ENCODE measurements at regions not wholly inside any gene's neighbourhood (a gene's known extent, or its start where the extent isn't known, plus 50 kb on each side); places are given as distances from the start of the nearest gene placed in this dataset.

DNA sequence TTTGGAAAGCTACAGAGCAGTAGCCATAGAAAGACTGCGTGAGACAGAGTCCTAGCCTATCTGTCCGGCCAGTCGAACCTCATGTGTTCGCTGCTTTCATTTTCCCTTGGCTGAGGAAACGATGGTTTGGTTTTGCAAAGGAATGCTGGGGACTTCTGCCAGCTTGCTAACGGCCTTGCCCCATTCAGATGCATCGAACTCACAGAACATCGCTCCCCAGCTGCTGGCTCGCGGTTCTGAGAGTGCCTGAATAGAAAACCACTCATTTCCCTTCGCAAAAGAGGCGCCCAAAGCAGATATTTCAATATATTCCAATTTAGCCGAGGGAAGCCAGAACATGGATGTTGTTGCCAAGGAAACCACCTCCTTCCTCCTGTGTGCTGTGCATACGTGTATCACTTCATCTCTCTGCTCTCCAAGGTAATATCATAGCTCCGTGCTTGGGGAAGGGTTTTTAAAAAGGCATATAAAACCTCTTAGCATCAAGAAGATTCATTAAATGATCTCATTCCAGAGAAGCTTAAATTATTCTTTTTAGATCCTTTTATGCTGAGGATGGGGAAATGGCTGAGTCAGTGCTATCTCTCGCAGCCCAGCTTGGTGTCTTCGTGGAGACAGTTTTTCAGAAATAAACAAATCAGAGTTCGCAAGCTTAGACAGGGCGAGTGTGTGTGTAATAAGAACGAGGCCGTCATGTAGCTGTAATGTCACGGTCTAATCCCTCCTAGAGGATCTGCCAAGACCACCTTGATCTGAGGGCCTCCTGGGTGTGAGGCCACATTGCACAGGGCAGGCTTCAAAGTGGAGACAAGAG lies 215.2 kb downstream of the RPS24 start:
- H3K4me3 ChIP-seq (ENCODE audit: insufficient read depth, low read depth, low read length), result no peak overlapping the region
- no peak for DNase-seq
- H3K36me3 ChIP-seq (replicated peaks; ENCODE audit: control insufficient read depth, insufficient read depth, low read length), result no peaks in the 10 kb centered on the region
- H3K27me3 ChIP-seq (ENCODE audit: control insufficient read depth, insufficient read depth, low read length), result no peaks in the 10 kb centered on the region

DNA sequence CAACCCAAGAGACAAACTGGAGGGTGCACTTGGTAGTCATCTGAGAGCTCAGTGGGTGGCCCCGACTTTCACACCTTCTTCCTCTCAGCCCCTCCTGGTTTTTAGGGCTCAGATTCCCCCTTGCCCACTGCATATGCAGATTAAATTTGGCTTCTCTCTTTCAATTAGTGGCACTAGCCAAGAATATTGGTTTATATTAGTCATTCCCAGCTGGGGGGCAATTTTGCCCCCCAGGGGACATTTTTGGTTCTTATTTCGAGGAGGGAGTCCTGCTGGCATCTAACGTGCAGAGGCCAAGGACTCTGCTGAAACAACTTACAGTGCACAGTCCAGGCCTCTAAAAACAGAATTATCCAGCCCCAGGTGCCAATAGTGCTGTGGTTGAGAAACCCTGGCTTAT lies 216.0 kb downstream of the RPS24 start:
- no peaks in the 10 kb centered on the region for H3K27me3 ChIP-seq (ENCODE audit: control insufficient read depth, insufficient read depth, low read length)
- no peak for DNase-seq
- no peaks in the 10 kb centered on the region for H3K36me3 ChIP-seq (replicated peaks; ENCODE audit: control insufficient read depth, insufficient read depth, low read length)
- H3K4me3 ChIP-seq (ENCODE audit: insufficient read depth, low read depth, low read length), result no peak overlapping the region

DNA sequence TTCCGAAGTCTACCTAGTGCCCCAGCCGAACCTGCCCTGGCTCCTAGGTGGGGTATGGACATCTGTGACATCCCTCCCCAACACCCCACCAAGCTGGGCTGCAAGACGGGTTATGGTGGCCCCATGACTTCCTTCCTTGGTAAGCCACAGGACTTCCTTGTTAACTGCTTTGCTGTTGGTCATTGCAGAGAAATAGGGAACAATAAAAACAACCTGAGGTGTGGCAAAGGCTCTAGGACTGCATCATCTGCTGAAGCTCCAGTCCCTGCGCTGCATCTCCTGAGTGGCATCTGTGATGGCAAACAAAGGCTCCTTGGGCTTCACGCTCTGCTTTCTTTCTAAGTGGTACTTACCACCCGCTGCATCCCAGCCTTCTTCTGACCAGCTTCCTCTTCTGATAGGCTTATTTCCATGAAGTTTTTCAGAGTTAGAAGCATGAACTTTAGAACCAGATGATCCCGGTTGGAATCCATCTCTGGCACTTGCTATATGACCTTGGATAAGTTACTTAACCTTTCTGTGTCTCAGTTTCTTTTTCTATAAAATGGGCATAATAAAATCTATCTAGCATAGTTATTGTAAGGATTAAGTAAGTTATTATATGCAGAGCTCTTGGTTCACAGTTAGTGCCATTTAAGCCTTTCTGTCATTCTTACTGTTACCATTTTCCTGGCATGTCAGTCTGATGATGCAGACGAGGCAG lies 216.8 kb downstream of the RPS24 start:
- DNase-seq, result no peak
- no peak overlapping the region for H3K4me3 ChIP-seq (ENCODE audit: insufficient read depth, low read depth, low read length)

DNA sequence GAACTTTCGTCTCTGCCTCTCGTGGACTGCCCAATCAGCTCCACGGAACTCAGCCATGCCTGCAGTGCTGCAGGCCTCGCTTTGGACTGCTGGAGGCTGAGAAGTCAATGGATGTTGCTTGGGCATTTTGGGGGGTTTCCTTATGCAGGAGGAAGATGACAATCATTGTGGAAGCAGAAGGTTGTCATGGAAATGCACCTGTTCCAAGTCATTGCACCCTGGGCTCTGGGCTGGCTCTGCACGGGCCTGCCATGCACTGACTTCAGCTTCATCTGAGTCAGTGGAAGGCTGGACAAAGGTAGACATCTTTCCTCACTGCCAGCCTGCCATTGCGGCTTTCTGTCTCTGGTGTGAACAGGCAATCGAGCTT lies 217.3 kb downstream of the RPS24 start:
- no peak for DNase-seq
- Histone ChIP-seq H3K27me3 (ENCODE audit: control insufficient read depth, insufficient read depth, low read length) (no peaks in the 10 kb centered on the region), H3K4me3 (ENCODE audit: insufficient read depth, low read depth, low read length) (no peak overlapping the region), H3K36me3 (replicated peaks; ENCODE audit: control insufficient read depth, insufficient read depth, low read length) (no peaks in the 10 kb centered on the region)

More for the DNA sequence above, 216.8 kb downstream of the RPS24 start:
- Histone ChIP-seq H3K36me3 (replicated peaks; ENCODE audit: control insufficient read depth, insufficient read depth, low read length) (no peaks in the 10 kb centered on the region), H3K27me3 (ENCODE audit: control insufficient read depth, insufficient read depth, low read length) (no peaks in the 10 kb centered on the region)

DNA sequence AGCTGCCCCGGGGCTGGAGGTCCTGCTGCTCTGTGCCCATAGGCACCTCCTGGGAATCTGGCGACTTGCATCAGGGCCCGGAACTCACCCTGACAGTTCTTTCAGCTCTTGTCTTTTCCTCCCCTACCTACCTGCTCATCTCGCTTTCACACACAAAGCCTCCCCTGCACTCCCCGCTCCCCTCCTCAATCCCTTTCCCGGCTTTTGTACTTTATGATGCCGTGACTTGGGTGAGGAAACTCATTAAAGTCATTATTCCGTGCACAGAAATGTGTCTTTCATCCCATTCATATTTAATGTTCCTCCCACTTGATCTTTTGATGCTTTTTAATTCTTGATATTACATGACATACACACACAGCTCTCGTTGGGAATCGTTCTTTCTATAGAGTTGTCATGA lies 218.6 kb downstream of the RPS24 start:
- H3K4me3 ChIP-seq (ENCODE audit: insufficient read depth, low read depth, low read length), result no peak overlapping the region
- DNase-seq, result no peak
- no peaks in the 10 kb centered on the region for H3K27me3 ChIP-seq (ENCODE audit: control insufficient read depth, insufficient read depth, low read length)
- no peaks in the 10 kb centered on the region for H3K36me3 ChIP-seq (replicated peaks; ENCODE audit: control insufficient read depth, insufficient read depth, low read length)

DNA sequence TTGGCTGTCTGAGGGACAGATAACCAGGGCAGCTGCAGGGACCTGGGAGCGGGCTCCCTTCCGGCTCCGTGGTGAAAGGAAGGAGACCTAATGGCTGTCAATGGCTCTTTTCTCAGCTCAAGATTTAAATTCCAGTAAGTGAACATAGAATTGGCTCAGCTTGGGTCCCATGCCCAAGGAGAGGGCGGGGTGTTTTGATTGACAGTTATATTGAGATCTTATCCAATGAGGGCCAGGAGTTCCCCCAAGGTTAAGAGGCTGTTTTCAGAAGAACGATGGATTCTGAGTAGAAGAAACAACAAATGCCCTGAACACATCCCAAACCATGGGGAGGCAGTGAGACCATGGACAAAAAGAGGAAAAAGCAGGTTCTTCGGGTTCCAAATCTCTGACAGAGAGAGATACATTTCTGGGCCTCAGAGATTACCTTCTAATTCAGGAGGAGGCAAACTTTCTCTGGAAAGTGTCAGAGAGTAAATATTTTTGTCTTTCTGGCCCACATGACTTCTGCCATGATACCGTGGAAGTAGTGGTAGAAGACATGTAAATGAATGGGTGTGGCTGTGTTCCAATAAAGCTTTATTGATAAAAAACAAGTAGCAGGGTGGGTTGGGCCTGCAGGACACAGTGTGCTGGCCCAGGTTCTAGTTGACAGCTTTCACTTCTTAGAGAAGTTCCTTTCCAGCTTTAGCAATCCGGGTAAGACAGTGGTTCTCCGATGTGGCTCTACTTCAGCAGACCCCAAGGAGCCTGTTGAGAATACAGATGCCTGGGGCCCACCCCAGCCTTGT lies 219.6 kb downstream of the RPS24 start:
- H3K4me3 ChIP-seq (ENCODE audit: insufficient read depth, low read depth, low read length), result no peak overlapping the region
- H3K36me3 ChIP-seq (replicated peaks; ENCODE audit: control insufficient read depth, insufficient read depth, low read length), result no peaks in the 10 kb centered on the region
- no peaks in the 10 kb centered on the region for H3K27me3 ChIP-seq (ENCODE audit: control insufficient read depth, insufficient read depth, low read length)
- DNase-seq, result no peak

DNA sequence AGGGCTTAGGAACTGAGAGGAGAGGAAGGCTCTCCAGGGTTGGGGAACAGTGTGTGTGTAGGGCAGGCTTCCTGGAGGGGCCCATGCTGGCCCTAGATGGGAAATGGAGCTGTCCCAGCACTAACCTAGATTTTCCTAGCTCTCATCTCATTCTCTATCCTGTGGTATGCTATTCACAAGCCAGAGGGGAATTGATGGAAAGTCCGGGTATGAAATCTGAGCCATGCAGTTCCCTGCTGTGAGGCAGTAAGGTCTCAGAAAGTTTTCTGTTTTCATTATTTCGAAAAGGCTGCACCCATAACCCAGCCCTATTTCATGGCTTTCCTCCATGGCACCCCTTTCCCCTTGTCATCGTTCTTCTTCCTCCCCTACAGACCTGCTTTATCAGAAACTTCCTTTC lies 220.3 kb downstream of the RPS24 start:
- Histone ChIP-seq H3K4me3 (ENCODE audit: insufficient read depth, low read depth, low read length) (no peak overlapping the region), H3K36me3 (replicated peaks; ENCODE audit: control insufficient read depth, insufficient read depth, low read length) (no peaks in the 10 kb centered on the region), H3K27me3 (ENCODE audit: control insufficient read depth, insufficient read depth, low read length) (no peaks in the 10 kb centered on the region)
- DNase-seq, result no peak

DNA sequence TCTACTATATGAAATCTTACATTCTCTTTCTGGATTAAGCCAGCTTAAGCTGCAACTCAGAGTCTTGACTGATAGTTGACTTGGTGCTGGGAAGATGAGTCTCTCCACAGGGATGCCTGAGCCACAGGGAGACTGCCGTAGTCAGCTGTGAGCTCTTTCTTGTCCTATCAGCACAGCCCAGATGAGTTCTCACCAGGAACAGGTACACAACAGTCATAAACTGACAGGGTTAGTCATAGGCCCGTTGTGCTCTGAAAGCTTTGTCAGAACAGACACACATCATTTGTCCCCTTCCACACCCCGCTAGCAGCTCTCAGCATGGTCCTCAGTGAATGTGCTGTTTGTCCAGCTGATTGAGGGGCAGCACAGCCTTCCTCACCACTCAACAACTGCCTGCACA lies 221.6 kb downstream of the RPS24 start:
- DNase-seq, result no peak
- no peaks in the 10 kb centered on the region for H3K36me3 ChIP-seq (replicated peaks; ENCODE audit: control insufficient read depth, insufficient read depth, low read length)
- H3K4me3 ChIP-seq (ENCODE audit: insufficient read depth, low read depth, low read length), result no peak overlapping the region
- H3K27me3 ChIP-seq (ENCODE audit: control insufficient read depth, insufficient read depth, low read length), result no peaks in the 10 kb centered on the region

DNA sequence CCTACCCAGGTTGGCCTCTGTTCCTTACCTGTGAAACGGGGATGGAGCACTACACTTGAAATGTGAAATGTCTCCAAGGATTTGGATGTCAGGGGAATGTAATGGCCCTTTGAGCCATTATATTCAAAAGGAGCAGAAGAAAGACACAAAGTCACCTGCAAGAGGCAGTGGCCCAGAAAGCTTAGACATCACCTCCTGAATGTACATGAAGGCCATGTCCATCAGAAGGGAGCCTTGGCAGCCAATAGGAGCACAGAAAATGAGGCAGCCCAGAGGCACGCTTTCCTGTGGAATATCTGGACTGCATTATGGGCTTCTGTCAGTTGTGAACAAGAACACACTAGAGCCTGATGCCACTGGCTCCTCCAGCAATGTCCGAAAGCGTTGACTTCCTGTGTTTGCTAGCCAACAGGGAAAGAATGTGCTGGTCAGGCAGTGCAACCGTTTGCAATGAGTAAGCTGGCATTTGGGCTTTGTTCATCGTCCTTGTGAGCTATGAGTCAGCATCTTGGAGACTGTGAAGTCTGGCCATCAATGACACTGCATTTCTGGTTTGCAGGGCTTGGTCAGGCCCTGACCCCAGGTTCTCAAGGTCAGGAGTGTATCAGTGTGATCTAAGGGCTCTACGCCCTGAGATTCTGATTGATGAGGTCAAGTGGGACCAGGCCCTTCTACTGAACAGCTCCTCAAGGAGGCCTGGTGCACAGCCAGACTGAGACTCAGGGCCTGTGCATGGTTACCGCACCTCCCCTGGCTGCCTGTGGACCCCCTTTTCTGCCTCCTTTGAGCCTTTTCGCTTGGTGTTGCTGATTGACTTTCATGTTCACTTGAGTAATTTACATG lies 222.4 kb downstream of the RPS24 start:
- Histone ChIP-seq H3K4me3 (ENCODE audit: insufficient read depth, low read depth, low read length) (no peak overlapping the region), H3K36me3 (replicated peaks; ENCODE audit: control insufficient read depth, insufficient read depth, low read length) (no peaks in the 10 kb centered on the region), H3K27me3 (ENCODE audit: control insufficient read depth, insufficient read depth, low read length) (no peaks in the 10 kb centered on the region)
- DNase-seq, result no peak

DNA sequence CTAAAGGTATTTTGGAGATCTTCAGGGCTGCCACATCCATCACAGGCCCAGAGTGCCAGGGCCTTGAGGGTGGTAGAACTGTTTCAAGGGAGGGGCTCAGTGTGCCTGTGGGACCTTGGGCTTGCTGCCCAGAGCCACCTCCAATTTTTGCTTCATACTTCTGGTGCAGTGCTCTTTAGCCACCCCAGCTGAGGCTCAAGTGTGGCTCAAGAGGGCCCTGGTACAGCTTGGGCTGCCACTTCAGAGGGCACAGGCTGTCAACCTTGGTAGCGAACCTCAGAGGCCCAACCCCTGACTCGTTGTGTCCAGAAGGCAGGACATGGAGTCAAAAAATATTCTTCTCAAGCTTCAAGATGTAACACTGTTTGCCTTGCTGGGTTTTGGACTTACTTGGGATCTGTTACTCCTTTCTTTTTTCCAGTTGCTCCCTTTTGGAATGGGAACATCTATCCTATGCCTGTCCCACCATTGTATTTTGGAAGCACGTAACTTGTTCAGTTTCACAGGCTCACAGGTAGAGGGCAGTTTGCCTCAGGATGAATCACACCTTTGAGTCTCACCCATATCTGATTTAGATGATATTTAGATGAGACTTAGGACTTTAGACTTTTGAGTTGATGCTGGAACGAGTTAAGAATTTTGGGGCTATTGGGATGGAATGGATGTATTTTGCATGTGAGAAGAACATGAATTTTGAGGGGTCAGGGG lies 224.8 kb downstream of the RPS24 start:
- no peaks in the 10 kb centered on the region for H3K36me3 ChIP-seq (replicated peaks; ENCODE audit: control insufficient read depth, insufficient read depth, low read length)
- no peak for DNase-seq
- no peaks in the 10 kb centered on the region for H3K27me3 ChIP-seq (ENCODE audit: control insufficient read depth, insufficient read depth, low read length)
- H3K4me3 ChIP-seq (ENCODE audit: insufficient read depth, low read depth, low read length), result no peak overlapping the region

DNA sequence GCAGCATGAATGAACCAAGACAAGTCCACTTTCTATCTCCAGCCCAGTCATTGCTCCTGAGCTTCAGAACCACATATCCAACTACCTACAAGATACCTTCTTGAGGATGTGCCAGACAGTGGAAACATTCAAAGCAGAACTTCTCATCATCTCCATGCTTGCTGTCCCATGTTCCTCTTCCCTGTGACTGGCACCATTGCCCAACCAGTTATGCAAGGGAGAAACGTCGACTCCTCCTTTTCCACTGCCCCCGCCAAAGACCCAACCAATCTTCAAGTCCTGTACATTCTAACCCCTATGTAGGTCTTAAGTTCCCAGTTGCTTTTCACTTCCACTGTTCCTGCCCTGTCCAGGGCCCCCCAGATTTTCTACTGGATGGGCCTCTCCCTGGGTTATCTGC lies 225.7 kb downstream of the RPS24 start:
- H3K36me3 ChIP-seq (replicated peaks; ENCODE audit: control insufficient read depth, insufficient read depth, low read length), result no peaks in the 10 kb centered on the region
- no peak overlapping the region for H3K4me3 ChIP-seq (ENCODE audit: insufficient read depth, low read depth, low read length)
- H3K27me3 ChIP-seq (ENCODE audit: control insufficient read depth, insufficient read depth, low read length), result no peaks in the 10 kb centered on the region
- DNase-seq, result no peak

DNA sequence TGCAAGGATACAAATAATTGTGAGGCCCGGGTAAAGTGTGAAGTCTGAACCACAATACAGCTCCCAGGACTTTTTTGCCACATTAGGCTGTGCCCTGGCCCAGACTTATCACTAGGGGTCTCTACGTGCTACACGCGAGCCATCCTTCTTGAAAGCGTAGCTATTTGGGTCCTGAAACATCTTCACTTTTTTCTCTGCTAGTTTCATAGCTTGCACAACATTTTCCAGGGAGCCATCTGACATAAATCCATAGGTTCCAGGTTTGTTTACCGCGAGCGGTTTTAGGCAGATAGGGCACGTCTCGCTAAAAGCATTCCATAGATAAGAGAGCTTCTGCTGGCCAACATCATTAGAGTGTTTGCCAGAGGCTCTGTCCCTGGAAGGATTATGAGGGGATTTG lies 226.5 kb downstream of the RPS24 start:
- Histone ChIP-seq H3K36me3 (replicated peaks; ENCODE audit: control insufficient read depth, insufficient read depth, low read length) (no peaks in the 10 kb centered on the region), H3K27me3 (ENCODE audit: control insufficient read depth, insufficient read depth, low read length) (no peaks in the 10 kb centered on the region), H3K4me3 (ENCODE audit: insufficient read depth, low read depth, low read length) (no peak overlapping the region)
- peak; percentile 67 for DNase-seq

DNA sequence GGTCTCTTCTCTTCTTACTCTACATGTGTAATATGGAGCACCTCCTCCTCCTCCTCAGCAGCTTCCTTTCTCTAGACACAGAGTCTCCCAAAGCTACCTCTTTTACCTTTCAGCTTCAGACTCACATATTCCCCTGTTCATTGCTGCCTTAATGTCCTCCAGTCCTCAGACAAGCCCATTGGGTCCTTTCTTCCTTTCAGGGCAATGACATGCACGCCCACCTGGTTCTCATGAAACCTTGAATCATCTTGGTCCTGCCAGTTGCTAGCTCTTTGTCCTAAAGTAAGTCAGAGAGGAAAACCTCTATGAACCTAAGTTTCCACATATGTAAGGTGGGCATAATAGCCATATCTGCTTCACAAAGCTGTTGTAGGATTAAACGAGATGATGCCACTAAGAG lies 227.0 kb downstream of the RPS24 start:
- Histone ChIP-seq H3K36me3 (replicated peaks; ENCODE audit: control insufficient read depth, insufficient read depth, low read length) (no peaks in the 10 kb centered on the region), H3K4me3 (ENCODE audit: insufficient read depth, low read depth, low read length) (no peak overlapping the region), H3K27me3 (ENCODE audit: control insufficient read depth, insufficient read depth, low read length) (no peaks in the 10 kb centered on the region)
- no peak for DNase-seq

DNA sequence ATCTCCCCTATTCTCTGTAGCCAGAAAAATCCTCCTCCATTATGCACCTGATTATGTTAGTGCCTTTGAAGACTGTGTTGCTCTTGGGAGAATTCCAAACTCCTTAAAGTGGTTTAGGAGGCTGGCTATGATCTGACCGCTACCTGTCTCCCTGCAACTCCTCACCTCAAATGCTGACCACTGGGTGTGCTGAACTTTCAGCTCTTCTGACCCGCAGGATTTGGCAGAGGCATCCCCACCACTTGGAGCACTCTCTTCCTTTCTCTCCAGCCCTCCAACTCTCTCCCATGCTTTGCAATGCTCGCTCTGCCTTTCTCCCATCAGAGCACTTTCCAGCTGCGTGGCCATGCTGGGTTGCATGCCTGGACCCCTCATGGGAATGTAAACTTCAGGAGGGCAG lies 227.6 kb downstream of the RPS24 start:
- Histone ChIP-seq H3K4me3 (ENCODE audit: insufficient read depth, low read depth, low read length) (no peak overlapping the region), H3K27me3 (ENCODE audit: control insufficient read depth, insufficient read depth, low read length) (no peaks in the 10 kb centered on the region), H3K36me3 (replicated peaks; ENCODE audit: control insufficient read depth, insufficient read depth, low read length) (no peaks in the 10 kb centered on the region)
- no peak for DNase-seq

Data from H7 (cell line).